NK-92 (cell line): ENCODE measurements at regions not wholly inside any gene's neighbourhood (a gene's known extent, or its start where the extent isn't known, plus 50 kb on each side); places are given as distances from the start of the nearest gene placed in this dataset.

Source experiments
- DNase-seq: peaks from one replicate; lab custom pipeline; 2025; ENCODE audit not compliant: unreplicated experiment; lab: John Stamatoyannopoulos, UW

DNA sequence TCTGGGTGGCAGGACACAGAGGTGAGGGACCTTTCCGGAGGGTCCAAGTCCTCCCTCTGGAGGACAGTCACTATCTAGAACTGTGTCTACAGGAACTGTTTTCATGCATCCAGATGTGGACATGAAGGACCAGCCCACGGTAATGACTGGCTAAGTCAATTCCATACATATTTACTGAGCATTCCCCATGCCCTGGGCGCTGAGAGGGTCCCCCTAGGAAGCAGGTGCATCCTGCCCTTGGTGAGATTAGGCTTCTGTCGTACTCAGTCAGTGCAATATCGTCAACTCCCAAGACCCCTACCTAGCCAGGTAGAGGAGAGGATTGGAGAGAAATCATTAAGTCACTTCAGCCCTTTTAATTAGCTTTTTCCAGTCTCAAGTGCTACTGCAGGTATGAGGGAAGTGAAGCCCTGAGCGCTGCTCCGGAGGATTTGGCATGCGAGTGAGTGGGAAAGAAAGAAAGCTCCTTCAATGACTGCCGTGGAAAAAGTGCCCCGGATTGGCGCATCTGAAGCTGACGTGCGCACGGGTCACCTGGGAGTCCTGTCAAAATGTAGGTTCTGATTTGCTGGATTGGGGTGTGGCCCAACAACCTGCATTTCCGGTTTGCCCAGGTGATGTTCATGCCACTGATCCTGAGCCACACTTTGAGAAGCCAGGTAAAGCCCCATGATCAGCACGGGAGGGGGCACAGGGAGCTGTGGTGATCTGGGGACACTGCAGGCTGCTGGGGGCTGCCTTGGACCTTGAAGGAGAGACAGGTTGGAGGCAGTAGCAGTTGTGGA lies 367.4 kb upstream of the TNRC6C start:
- no peak for DNase-seq

DNA sequence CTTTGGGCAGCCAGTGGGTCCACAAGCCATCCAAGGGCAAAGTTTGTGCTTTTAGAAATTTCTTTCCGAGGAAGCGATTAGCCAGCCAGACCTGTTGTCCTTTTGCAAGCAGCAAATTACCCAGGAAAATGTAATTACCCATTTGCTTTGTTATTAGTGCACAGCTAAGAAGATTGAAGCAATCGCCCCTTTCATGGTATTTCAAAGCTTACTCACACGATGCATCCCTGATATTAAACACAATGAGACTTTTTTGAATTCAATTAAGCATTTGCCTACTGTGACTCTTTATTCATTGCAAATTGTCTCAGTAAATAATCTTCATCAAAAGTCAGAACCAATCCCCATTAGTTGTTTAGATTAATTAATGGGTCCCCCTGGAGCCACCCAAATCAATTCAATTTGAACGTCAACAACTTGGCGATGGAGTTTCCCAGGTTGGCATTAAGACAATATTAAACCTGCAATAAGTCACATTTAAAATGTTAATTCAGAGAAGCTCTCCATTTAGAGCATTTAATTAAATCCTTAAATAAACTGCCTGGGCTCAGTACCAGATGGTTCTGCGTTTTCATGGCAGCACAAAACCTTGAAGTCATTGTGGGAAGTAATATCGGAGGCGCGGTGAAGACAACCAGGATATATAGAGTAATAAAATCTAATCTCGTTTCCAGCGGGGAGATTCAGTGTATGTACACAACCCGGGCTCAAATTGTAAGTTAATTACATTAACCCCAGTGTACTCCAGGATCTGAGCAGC lies 366.2 kb upstream of the TNRC6C start:
- DNase-seq, result no peak

DNA sequence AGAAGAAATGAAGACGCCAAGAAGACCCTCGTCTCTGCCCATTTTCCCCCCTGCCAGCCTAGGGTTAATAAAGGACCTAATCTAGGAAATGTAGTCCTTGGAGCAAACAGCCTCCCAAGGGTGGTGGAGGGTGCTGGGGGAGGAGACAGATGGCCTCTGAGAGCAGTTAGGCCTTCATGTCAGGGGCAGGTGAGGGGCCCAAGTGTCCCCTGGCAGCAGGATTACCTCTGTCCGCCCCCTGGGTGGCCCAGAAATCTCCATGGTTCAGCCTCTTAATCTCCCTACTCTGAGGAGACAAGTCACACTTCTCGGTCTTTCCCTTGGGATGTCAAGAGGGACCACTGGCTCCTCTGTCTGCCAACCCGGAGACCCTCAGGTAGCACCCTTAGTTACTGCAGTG lies 365.4 kb upstream of the TNRC6C start:
- no peak for DNase-seq

DNA sequence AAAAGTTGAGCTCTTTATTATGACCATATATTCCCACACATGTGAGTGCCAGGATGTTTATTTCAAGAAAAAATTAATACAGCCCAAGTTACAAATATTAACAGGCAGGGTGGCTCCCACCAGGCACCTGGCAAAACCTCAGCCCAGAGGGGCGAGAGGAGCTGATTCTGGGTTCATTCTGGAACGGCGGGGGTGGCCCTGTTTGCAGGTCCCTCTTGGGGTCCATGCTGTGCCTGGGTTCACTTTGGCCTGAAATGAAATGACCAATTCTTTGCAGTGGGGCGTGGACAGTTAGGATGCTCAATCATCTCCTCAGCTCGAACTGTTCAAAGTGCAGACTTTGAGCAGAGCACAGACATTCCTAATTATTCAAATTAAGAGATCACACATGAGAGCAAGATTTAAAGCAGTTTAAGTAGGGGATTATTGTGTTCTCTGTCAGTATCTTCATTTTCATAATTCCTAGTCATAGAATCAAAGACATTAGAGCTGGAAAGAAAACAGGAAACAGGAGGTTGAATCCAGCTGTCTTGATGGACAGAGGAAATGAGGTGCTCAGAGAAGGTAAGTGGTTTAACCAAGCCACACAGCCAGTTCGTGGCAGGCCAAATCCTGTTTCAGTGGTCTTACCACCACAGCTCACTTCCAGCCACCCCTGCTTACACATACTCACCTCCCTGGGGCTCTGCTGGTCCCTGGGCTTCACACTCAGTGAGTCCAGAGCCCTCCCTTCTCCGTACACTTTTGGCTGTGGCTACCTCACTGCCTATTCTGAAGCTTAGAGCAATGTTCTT lies 363.9 kb upstream of the TNRC6C start:
- DNase-seq, result no peak

DNA sequence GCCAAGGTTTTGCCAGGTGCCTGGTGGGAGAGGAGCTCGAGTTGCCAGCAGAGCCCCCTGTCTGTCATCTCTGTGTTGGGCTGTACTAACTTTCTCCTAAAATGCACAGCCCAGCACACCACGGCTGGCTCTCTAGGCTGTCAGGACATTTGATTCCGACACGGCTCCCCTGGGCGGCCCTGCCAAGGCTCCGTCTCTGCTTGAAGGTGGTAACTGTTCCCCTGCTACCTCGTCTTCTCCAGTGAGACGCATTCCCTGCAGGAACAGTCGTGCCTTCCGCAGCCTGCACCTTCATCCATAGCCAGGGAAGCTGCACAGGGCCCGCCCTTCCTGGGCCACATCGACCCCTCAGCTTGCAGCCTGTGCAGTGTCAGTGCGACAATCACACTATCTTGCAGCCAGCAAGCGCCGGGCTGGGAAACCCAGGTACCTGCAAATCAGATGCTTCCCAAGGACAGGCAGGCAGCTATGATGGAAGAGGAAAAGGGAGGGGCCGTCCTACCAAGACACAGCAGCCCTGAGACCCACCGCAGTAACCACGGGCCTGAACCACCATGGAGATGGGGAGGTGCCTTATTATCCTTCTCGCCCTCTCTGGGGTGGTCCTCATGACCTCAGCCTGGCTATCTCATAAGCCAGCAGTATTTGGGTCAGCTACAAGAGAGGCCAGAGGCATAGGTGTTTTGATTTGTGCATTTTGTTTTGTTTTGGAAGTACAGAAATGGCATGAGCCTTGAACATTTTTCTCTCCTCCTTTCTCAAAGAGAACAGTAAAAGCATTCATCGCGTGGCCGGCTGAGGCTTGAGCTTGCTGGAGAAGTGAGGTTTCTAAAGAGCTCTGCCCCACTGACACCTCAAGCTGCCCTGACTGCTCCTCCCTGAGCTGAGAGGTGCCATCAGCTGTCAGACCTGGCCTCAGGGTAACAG lies 361.7 kb upstream of the TNRC6C start:
- DNase-seq, result no peak

DNA sequence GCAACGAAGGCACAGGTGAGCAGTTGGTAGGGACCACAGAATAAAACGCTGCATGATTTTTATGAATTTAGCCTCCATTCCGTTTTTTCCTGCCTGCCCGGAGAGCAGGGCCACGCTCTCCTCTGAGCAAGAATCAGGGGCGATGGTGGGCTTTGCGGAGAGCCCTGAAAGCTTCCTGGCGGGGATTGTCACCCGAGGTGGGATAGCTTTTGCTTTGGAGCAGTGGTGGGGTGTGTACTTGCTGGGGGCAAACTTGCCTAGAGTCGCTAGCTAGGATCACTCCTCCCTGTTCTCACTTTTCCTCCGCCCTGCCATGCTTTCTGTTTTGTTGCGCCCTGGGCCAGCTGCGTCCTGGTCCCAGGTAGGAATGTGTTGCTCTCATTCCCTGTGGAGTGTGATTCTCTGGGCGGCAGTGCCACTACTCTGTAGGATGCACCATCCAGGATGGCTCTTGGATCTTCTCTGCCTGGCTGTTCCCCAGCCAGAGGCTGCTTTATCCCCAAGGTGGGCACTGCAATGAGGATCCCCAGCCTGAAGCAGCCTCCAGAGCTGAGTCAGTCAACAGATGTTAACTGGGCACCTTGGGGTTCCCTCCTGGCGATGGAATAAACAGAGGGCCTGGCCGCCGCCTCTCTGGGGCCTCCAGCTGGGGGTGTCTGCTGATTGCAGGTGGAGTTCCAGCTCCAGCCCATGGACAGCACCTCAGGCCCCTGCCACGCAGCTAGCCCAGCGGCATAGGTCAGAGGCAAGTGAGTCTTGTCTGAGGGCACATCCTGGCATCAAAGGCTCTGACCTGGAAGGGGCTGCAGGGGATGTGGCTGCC lies 360.9 kb upstream of the TNRC6C start:
- no peak for DNase-seq

DNA sequence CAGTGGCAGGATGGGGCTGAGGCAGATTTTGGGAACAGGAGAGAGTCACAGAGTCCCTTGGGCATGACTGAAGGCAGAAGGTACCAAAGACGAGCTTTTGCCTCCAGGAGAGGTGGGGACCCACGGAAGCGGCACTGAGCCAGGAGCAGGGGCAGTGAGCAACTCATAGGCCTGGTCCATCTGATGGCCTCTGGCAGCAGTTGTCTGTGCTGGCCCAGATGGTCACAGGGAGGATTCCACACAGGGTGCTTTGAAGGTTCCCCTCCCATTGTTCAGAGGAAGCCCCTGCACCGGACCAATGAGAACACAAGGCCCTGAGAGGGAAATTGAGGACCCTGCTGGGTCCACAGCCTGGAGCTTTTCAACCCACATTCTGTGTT lies 360.3 kb upstream of the TNRC6C start:
- DNase-seq, result no peak

DNA sequence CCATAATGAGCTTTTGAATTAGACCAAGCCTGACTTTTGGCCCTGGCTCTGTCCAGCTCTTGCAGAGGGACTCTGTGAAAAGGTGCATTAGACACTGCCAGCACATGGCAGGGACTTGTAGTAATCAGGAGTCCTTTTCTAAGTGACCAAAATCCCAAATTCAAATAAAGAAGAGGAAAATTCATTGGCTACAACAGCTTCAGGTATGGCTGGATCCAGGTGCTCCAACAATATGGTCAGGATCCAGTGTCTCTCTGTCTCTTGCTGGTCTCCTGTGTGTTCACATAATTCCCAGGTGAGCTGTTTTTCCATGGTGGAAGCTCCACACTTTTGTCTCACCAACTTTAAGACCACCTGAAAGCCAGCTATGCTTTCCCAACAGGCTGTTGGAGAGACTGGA lies 358.8 kb upstream of the TNRC6C start:
- no peak for DNase-seq

DNA sequence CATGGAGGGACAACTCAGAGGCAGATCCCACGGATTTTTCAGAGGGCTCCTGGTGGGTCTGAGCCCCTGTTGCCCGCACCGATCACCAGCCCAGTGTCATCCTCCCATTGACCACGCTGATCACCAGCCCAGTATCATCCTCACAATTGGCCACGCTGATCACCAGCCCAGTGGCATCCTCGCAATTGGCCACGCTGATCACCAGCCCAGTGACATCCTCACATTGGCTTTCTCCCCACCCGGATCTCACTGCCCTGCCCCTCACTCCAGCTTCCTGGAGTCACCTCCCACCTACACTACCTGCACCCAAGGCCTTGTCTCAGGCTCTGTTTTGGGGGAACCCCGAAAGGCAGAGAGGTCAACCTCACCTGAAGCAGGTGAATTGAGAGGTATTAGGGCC lies 358.2 kb upstream of the TNRC6C start:
- no peak for DNase-seq

DNA sequence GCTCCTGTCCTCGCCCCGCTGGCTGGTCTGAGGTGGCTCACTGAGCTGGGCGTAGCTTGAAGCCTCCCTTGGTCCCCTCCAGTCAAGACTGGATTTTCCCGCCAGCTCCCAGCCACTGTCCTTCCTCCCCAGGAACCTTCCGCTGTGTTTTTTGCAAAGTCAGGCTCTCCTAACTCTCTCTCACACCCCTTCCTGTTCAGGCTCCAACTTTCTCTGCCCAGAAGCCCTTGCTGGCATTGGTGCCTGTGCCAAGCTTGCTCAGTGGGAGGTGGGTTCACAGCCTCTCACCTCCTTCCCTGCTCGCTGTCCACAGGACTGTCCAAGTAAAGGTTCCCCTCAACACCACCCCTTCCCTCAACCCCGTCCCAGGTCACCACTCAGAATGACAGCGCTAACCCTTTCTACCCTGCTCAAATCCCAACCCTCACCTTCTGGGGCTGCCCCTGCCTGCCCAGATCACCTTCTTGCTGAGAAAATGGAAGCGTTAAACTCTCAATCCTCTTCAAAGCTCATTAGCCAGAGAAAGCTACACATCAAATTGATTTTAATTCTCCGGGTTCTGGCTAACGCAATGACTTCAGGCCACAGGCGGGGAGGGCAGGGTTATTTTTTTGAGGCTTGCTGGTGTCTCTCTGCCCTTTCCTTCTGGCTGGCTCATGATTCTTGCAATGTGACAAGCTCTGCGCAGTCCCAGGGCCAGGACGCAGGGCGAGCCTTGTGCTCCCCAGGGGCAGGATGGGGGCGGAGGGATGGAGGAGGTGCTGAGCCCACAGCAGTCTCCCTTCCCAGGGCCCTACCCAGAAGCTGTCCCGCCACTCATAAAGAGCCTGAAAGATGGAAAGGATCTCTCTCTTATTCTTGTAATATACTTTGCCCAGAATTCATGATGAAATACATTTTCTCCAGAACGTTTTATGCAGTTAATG lies 357.2 kb upstream of the TNRC6C start:
- no peak for DNase-seq

DNA sequence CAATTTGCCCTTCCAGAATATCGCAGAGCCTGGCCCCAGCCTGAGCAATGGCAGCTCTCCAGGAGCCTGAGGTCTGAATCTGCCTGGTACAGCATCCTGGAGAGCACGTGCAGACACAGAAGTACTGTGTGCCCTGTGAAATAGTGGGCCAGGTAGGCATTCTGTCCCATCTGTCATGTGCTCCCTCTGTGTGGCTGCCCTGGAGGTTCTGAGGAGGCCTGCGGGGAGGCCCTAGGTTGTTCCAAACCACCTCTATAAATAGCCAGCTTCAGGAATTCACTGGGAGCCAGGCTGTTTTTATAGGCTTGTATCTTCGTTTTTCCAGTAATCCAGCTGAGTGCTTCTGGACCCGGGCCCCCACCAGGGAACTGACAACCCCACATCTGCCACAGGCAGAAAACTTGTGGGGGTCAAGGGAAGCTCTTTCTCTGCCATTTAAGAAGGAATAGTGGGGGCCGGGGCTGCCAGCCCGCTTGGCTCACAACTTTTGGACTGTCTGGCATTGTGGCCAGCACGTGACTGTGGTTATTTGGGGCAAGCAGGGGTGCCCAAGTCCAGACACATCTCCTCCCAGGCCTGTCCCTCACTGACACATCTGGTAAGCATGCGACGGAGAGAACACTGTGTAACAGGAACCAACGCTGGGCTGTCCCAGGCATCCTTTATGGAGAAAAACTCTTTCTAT lies 356.3 kb upstream of the TNRC6C start:
- DNase-seq, result no peak

DNA sequence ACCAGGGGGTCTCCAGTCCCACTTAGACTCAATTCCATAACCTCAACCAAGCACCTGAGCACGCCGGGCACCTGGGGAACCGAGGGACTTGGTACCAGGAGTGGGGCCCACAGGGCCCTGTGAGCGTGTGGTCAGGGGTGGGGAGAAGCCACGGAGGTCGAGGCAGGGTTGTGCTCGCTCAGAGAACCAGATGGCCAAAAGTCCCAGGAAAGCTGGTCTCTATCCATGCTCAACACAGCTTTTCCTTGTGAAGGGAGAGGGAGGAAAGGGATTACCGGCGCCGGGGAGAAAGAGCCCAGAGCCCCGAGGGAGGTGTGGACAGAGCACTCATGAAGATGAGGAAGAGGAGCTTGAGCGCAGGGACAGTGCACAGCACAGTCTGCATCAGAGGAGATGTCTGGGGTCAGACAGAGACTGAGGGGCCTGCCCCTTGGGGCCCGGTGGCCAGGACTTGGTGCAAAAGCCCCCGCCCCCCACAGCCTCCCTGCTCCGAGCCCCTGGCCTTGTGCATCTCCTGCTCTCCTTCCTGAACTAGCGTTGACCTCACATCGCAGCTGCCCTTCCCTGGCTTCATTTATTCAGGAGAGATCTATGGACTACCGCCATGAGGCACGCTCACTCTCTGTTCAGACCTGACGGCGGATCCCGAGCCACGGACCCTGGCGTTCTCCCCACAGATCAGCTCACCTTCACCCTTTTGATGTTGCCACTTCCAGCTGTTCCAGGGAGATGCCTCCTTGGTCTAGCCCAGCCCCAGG lies 355.4 kb upstream of the TNRC6C start:
- DNase-seq, result no peak

DNA sequence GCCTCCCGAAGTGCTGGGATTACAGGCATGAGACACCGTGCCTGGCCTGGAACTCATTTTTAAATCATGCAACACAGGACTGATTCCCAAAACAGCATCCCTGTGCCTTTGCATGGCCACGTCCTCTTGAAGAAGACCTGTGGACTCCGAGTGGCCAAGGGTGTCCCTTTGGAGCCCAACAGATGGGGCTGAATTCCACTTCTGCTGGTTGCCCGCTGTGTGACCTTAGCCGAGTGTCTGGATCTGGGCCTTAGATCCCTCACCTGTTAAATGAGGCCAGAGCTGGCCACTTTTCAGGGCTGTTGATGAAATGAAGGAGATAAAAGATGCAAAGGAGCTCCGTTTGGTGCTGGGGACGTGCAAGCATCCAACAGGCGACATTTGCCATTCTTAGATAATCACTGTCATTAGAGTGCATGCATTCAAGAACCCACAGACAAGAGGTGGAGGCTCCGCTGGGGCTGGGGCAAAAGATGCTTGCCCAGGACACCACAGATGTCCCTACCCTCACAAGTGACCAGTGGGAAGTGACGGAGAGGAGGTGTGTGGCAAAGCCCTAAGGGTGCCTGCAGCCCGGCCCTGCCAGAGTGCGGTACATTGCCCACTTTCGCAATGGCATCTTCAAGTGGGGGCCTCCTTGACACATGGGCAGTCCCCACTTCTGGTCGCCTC lies 354.1 kb upstream of the TNRC6C start:
- no peak for DNase-seq

DNA sequence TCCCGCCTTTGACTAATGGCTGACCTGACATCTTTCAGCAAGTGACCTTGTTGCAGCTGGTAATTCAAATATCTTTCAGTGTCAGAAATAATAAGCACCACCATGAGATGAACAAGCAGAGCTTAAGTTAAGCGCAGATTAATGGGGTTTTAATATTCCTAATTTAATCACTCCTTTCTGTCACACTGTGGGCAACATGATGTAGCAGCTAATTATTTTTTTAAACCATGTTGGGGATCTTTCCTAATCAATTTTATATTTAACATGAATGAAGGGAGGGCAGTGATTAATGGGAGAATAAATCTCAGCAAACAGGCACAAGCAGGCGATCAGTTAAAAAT lies 353.6 kb upstream of the TNRC6C start:
- no peak for DNase-seq

DNA sequence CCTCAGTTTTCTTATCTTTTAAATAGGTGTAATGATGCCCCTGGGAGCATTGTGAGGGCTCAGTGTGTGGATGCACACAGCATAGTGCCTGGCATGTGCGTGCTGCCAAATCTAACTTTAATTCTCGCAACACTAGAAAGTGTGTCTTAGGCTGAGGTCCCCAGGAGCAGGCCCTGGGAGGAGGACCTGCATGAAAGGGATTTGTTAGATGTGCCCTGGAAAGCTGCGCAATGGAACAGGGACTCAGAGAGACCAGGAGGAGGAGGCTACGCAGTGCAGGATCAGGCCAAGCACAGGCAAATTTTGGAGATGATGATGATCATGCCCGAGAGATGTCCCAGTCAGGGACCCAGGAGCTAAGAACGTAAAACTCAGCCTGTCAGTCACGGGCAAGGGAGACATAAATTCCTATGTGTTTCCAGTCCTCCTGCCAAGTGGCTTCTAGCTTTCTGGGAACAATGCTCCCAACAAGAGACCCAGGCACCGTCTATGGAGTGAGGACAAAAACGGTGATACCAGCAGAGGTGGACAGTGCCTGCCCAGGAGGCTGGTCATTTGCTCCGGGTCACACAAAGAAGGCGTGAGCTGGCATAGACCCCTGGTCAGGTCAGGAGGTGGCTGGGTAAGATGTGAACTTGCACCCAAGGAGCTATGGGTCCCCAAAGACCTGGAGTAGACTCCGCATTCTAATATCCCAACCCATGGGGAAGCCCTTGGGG lies 352.2 kb upstream of the TNRC6C start:
- DNase-seq, result no peak

DNA sequence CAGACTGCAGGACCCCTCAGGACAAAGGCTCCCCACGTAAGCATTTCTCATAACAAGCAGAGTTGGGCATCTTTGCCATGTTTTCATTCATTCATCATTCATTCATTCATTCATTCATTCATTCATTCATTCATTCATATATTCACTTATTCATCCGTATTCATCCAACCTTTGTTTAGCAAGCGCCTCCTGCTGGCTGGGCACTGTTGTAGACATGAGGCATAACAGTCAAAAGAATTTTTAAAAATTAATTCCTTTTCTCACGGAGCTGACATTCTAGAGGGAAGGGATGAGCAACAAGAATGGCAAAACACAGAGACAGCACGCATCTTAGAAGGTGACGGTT lies 351.7 kb upstream of the TNRC6C start:
- DNase-seq, result no peak

DNA sequence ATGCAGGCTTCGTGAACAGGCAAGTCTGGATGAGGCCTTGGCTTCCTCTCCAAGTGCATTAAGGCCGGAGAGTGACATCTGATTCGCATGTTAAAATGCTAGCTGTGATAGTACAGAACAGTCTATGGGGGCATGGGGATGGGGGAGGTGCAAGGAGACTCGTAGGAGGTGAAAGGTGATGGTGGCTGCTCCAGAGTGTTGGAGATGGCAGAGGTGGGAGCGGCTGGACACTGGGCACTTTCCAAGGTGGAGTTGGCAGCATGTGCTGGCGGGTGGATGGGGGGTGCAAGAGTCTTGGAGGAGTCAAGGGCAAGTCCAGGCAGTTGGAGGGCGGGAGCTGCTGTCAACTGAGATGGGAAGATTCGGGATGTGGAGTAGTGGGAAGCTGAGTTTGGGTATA lies 350.9 kb upstream of the TNRC6C start:
- no peak for DNase-seq
